Epithelial cell of esophagus (primary cell): ENCODE measurements at regions not wholly inside any gene's neighbourhood (a gene's known extent, or its start where the extent isn't known, plus 50 kb on each side); places are given as distances from the start of the nearest gene placed in this dataset.

Source experiments
- DNase-seq: peaks from one replicate; pipeline ENCODE4 v3.0.0; 2010; ENCODE audit warnings: low read depth
- H3K4me3 ChIP-seq: 2 replicates; pipeline ENCODE4 v1.5.1; 2011; ENCODE audit warnings: mild to moderate bottlenecking, low read length, control low read depth
- CTCF ChIP-seq: IDR thresholded peaks from 2 replicates; pipeline ENCODE4 v1.5.1; 2011; ENCODE audit warnings: low read depth, mild to moderate bottlenecking, low read length, control low read depth, inconsistent platforms; ENCODE audit not compliant: insufficient read depth; ENCODE audit errors: missing control alignments

- no peak for TF ChIP-seq CTCF
- DNase-seq: no peak
- no peak overlapping the region for H3K4me3 ChIP-seq
Measured at GRCh38 chr5:19048726-19049125, 939.3 kb downstream of the CDH18 start.

DNA sequence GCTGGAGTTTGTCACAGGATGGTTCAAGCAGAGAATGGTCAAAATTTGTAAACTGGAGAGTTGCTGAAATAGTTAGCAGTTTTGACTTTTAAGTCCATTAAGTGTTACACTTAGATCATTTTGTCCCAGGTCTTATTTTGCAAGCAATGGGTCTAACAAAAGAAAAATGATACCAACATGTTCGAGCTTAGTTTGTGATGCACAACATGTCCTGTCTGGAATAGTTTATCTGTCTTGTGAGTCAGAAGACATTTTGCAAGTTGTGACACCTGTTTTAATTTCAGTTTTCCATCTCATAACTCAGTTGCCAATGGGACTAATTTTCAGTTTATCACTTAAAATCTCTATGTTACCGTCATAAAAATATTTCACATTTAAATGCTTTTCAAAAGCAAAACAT lies 929.8 kb downstream of the CDH18 start:
- no peak for TF ChIP-seq CTCF
- H3K4me3 ChIP-seq: no peak overlapping the region
- peak; percentile 77 for DNase-seq

DNA sequence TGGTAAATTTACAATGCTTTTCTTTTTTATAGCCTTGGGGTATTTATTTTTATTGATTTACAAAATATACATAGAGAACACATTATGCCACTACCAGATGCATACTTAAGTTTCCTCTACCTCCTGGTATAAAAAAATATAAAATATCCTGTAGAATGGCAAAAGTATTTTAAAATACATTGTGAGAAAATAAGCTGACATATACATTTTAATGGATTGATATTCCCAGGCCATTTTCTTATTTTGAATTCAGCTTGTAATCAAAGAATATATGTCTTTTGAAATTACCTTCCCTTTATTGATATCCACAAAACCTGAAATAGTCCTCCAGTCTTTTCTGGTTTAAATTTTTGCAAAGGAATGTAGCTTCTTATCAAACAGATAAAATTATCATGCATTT lies 923.9 kb downstream of the CDH18 start:
- H3K4me3 ChIP-seq: no peak overlapping the region
- no peak for DNase-seq
- no peak for TF ChIP-seq CTCF

DNA sequence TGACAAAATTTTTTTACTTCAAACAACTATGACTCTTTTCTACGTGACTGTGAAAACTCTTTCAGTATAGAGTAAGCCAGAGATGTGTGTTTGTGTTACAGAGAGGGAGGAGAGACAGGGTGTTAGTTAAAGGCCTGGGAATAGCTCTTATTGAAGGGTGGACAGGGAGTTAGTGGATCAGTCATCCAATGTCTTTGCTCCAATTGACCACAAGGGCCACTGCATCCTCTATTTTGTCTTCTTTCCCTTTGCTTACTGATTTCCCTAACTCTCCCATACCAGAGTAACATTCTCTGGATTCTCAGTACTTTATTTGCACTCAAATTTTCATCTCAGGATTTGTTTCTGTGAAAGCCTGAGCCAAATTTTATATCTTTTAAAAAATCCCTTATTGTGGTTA lies 920.3 kb downstream of the CDH18 start:
- H3K4me3 ChIP-seq: no peak overlapping the region
- no peak for TF ChIP-seq CTCF
- DNase-seq: no peak

DNA sequence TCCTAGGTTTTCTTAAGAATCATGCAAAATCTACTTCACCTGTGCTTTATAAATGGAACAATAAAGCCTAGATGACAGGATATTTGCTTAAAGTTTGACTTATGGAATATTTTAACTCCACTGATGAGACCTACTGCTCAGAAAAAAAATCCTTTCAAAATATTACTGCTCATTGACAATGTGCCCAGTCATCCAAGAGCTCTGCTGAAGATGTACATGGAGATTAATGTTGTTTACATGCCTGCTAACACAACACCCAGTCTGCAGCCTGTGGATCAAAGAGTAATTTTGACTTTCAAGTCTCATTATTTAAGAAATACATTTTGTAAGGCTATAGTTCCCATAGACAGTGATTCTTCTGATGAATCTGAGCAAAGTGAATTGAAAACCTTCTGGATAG lies 889.6 kb downstream of the CDH18 start:
- H3K4me3 ChIP-seq: no peak overlapping the region
- TF ChIP-seq CTCF: no peak
- no peak for DNase-seq

DNA sequence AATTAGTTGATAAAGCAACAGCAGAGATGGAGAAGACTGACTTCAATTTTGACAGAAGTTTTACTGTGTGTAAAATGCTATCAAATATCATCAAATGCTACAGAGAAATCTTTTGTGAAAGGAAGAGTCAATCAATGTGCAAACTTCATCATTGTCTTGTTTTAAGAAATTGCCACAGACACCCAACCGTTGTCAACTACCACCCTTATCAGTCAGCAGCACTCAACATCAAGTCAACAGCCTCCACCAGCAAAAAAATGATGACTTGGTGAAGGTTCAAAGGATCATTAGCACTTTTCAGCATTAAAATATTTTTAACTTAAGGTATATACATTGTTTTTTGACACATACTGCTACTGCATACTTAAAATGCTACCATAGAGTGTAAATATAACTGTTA lies 888.8 kb downstream of the CDH18 start:
- H3K4me3 ChIP-seq: no peak overlapping the region
- DNase-seq: no peak
- no peak for TF ChIP-seq CTCF

GRCh38 chr5:19104948-19105347 lies 883.1 kb downstream of the CDH18 start:
- peak; percentile 38 for DNase-seq
- no peak for TF ChIP-seq CTCF
- H3K4me3 ChIP-seq: no peak overlapping the region
